NT2/D1 (cell line): ENCODE measurements at regions not wholly inside any gene's neighbourhood (a gene's known extent, or its start where the extent isn't known, plus 50 kb on each side); places are given as distances from the start of the nearest gene placed in this dataset.

Experiments used
- SUZ12 ChIP-seq: IDR thresholded peaks from 2 replicates; pipeline ENCODE4 v1.6.1; 2011; ENCODE audit not compliant: insufficient read length, insufficient read depth; ENCODE audit errors: extremely low read depth
- YY1 ChIP-seq: IDR thresholded peaks from 2 replicates; pipeline ENCODE4 v1.6.1; 2011; ENCODE audit not compliant: insufficient read length, insufficient read depth
- ZNF274 ChIP-seq: IDR thresholded peaks from 2 replicates; pipeline ENCODE4 v1.6.1; 2011; ENCODE audit warnings: mild to moderate bottlenecking, low read depth, low read length

DNA sequence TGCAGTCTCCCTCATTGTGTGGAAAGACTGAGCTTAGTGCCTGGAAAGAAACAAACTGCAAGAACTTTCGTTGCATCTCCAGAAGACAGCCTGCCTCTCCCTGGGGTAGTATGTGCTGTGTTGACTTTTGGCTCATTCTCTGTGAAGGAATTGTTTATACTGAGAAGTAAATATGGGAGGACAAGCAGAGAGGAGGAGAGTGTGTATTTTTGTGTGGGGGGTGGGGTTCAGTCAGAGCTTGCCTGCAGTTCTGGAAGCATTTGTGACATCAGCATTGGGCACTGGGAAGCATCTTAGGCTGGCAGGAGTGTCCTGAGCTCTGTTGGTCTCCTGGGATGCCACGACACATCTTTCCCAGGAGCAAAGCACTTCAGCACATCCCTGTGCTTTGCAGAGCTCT lies 147.9 kb downstream of the HS3ST3B1 start:
- TF ChIP-seq SUZ12 (no peak), YY1 (no peak), ZNF274 (no peak)
